Heart right ventricle (tissue), 16 donors: ENCODE measurements at regions not wholly inside any gene's neighbourhood (a gene's known extent, or its start where the extent isn't known, plus 50 kb on each side); places are given as distances from the start of the nearest gene placed in this dataset.
"Not testable (repeated sequence)": the region's sequence is repeated elsewhere in the genome, so short reads cannot be mapped to it uniquely, and the experiment has no call there.

ENCODE experiments used
- ATAC-seq, 8 donors: fragments of 200-7000 bp; cut with Tn5 transposase; one replicate each; pipeline ENCODE4 v1.9.1; 2020; ENCODE audit warnings: mild to moderate bottlenecking in 8 of 8, moderate library complexity in 8 of 8, moderate number of reproducible peaks in 1 of 8
- DNase-seq, 2 donors: peaks; one replicate each; pipeline ENCODE4 v3.0.0-alpha.2; 2020
- H3K27ac ChIP-seq, 10 donors: fragments of 200-600 bp; sonication (generic) in 2 of 10; one replicate each; pipeline versions ENCODE4 v1.5.0 to v1.8.0; 2020 to 2022; ENCODE audit warnings: mild to moderate bottlenecking in 3 of 10
- H3K27me3 ChIP-seq, 7 donors: fragments of 200-600 bp; one replicate each; pipeline ENCODE4 v1.8.0; 2021 to 2022; ENCODE audit warnings: mild to moderate bottlenecking in 2 of 7
- H3K36me3 ChIP-seq, 9 donors: fragments of 200-600 bp; sonication (generic) in 1 of 9; one replicate each; pipeline versions ENCODE4 v1.5.0 to v1.8.0; 2020 to 2022; ENCODE audit warnings: mild to moderate bottlenecking in 2 of 9
- H3K4me1 ChIP-seq, 9 donors: fragments of 200-600 bp; sonication (generic) in 1 of 9; one replicate each; pipeline versions ENCODE4 v1.5.0 to v1.8.0; 2020 to 2022; ENCODE audit warnings: mild to moderate bottlenecking in 4 of 9
- H3K4me3 ChIP-seq, 10 donors: fragments of 200-600 bp; sonication (generic) in 2 of 10; one replicate each; pipeline versions ENCODE4 v1.5.0 to v1.8.0; 2020 to 2022; ENCODE audit warnings: mild to moderate bottlenecking in 7 of 10, moderate library complexity in 2 of 10
- H3K9me3 ChIP-seq, 11 donors: fragments of 200-600 bp in 10 of 11; sonication (generic) in 2 of 11; one replicate each; pipeline versions ENCODE4 v1.5.0 to v1.8.0; 2013 to 2022; ENCODE audit warnings: mild to moderate bottlenecking in 2 of 11, control low read depth in 1 of 11, moderate library complexity in 1 of 11
- CTCF ChIP-seq, 9 donors: fragments of 200-600 bp; sonication (generic) in 2 of 9; IDR thresholded peaks; one replicate each; pipeline versions ENCODE4 v1.5.0 to v1.8.0; 2021 to 2022; ENCODE audit warnings: antibody characterized with exemption in 9 of 9, mild to moderate bottlenecking in 5 of 9, moderate library complexity in 1 of 9
- WGBS, 2 donors: extraction: QIAGEN DNeasy Blood & Tissue Kit; methylation state at CpG; one replicate each; pipeline ENCODE4 v1.1.7; 2013; ENCODE audit warnings: inconsistent platforms in 1 of 2; 5-methylcytosine and 5-hydroxymethylcytosine counted together
- intact Hi-C, 10 donors: fragments of 100-400 bp; cut with DNase I; formaldehyde crosslinking; loops; one replicate each; pipeline versions ENCODE4 v1.11.1 to v1.14.2; 2022
- donor health status: Arrhythmogenic right ventricular cardiomyopathy.
- donor health status: ischemic (EF 13 %, LVEDD 7.1; RV severe dilation, severe dysfunction).
- donor health status: healthy with polysubstance abuse.
- donor health status: DM: no; HTN: yes; CAD: no.
- donor health status: DM: no; HTN: no; CAD: no.
- donor health status: ischemic (EF 25% LVEDD 6.9; RV normal size, moderate dysfunction).
- donor health status: ischemic (EF 25% LVEDD 5.7; RV mildly dilated, moderate dysfunction).
- donor health status: healthy.
- donor health status: DM: yes; HTN: yes; CAD: no.
- donor health status: Ischemic cardiomyopathy.
- donor health status: ischemic (EF 35%, LVEDD 5.7; RV mildly dilated, moderate dysfunction).
- donor health status: nonischemic (EF 11% LVEDD 7.7; RV severe dilation, severe dysfunction).
- donor health status: DM: yes; HTN: yes; CAD: no.
- donor health status: PGD.
- donor health status: ischemic (EF 29% LVEDD 5.4; RV normal size, mild dysfunction).
- donor health status: nonischemic (EF 23%, LVEDD 6.1; RV moderate dilation, normal function).

- H3K27ac ChIP-seq: no peak overlapping the region
- H3K4me3 ChIP-seq: no peak overlapping the region
- no peaks in the 10 kb centered on the region for H3K9me3 ChIP-seq
- TF ChIP-seq CTCF (IDR thresholded peaks at IDR 0.05): no peak
- H3K36me3 ChIP-seq: no peaks in the 10 kb centered on the region
- intact Hi-C loops: no loop called here
- no peaks in the 10 kb centered on the region for H3K4me1 ChIP-seq
- ATAC-seq: no peak
- WGBS, 2 donors: 67 to 89% methylated on average over 2 of the region's 2 CpGs
- DNase-seq: no peak
- no peaks in the 10 kb centered on the region for H3K27me3 ChIP-seq
These were observed 83.9 kb upstream of the ANK3 start for GRCh38 chr10:60473557-60473956.

- ATAC-seq (no peak), DNase-seq (no peak)
- H3K36me3 ChIP-seq: no peaks in the 10 kb centered on the region
- H3K27ac ChIP-seq: no peak overlapping the region
- H3K4me1 ChIP-seq: no peaks in the 10 kb centered on the region
- H3K9me3 ChIP-seq: no peaks in the 10 kb centered on the region
- no peaks in the 10 kb centered on the region for H3K27me3 ChIP-seq
- intact Hi-C loops: no loop called here
- 93 to 96% methylated on average over 5 of the region's 5 CpGs for WGBS, 2 donors
- H3K4me3 ChIP-seq: no peak overlapping the region
- TF ChIP-seq CTCF (IDR thresholded peaks at IDR 0.05): no peak
These were observed 80.4 kb upstream of the ANK3 start for GRCh38 chr10:60470091-60470490.

GRCh38 chr10:60469147-60469546, 79.5 kb upstream of the ANK3 start:
- DNase-seq, ATAC-seq, H3K4me1 ChIP-seq, H3K27me3 ChIP-seq, H3K36me3 ChIP-seq, H3K27ac ChIP-seq, H3K4me3 ChIP-seq, H3K9me3 ChIP-seq, intact Hi-C loops: not testable (repeated sequence)

GRCh38 chr10:60467202-60467546, 77.5 kb upstream of the ANK3 start:
- TF ChIP-seq CTCF (IDR thresholded peaks at IDR 0.05): no peak
- Histone ChIP-seq H3K4me1 (peaks cover 0 to 5% (median 0%) of the 10 kb centered on the region in 9 donors), H3K36me3 (no peaks in the 10 kb centered on the region), H3K4me3 (no peak overlapping the region), H3K27me3 (no peaks in the 10 kb centered on the region), H3K9me3 (no peaks in the 10 kb centered on the region), H3K27ac (no peak overlapping the region)
- ATAC-seq (no peak), DNase-seq (no peak)
- intact Hi-C loops: no loop called here
- WGBS, 2 donors: 75 to 79% methylated on average over 3 of the region's 3 CpGs

GRCh38 chr10:60466267-60467201, 76.9 kb upstream of the ANK3 start:
- TF ChIP-seq CTCF (IDR thresholded peaks at IDR 0.05): no peak
- Histone ChIP-seq H3K4me1 (peaks cover 0 to 6% (median 0%) of the 10 kb centered on the region in 9 donors), H3K36me3 (no peaks in the 10 kb centered on the region), H3K27ac (no peak overlapping the region), H3K9me3 (no peaks in the 10 kb centered on the region), H3K27me3 (no peaks in the 10 kb centered on the region), H3K4me3 (no peak overlapping the region)
- no peak for DNase-seq
- intact Hi-C loops: no loop called here
- ATAC-seq: no peak
- WGBS, 2 donors: 94 to 96% methylated on average over 4 of the region's 4 CpGs
